ENCODE measurements at regions not wholly inside any gene's neighbourhood (a gene's known extent, or its start where the extent isn't known, plus 50 kb on each side); places are given as distances from the start of the nearest gene placed in this dataset.

- no peak for DNase-seq (ENCODE audit: low read depth)
Observed at GRCh38 chr18:78926243-78926615, 53.4 kb upstream of the SALL3 start.

DNA sequence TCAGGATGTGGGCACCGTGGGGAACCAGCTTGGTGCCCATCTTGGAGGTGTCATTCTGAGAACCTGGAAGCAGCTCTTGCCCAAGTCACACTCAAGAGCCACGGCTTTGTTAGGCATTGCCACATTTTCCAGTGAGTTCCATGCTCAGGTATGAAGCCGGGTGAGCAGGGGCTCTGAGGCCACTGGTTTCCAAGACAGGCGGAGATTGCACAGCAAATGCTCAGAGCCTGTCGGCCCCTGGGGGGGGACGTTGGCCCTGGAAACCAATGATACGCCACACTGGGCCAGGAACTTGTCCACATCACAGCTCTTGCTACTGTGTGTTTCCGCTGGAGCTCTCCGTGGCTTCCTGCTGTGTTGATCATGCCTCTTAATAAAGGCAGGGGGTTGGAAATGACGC is 52.5 kb upstream of the SALL3 start:
- no peak for DNase-seq (ENCODE audit: low read depth)

- no peak for DNase-seq (ENCODE audit: low read depth)
Observed at GRCh38 chr18:78927616-78928015, 52.0 kb upstream of the SALL3 start.

DNA sequence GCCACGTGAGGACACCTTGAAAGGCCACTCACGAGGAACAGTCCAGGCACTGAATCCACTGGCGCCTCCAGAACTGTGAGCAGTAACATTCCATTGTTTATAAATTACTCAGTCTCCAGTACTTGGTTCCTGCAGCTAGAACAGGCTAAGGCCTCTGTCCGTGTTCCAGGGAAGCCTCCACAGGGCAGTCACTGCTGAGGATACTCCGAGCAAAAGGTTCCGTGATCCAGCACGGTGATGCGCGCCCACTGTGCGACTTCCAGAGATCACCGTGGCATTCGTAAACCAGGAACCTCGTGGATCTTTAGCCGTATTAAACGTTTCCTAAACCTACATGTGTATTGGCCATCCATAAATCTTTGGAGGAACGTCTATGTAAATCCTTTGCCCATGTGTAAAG is 51.5 kb upstream of the SALL3 start:
- no peak for DNase-seq (ENCODE audit: low read depth)

GRCh38 chr18:78929516-78929915 is 50.1 kb upstream of the SALL3 start:
- no peak for DNase-seq (ENCODE audit: low read depth)
